Hepatocyte (in vitro differentiated cells): ENCODE measurements at regions not wholly inside any gene's neighbourhood (a gene's known extent, or its start where the extent isn't known, plus 50 kb on each side); places are given as distances from the start of the nearest gene placed in this dataset.

Experiments used
- EZH2phosphoT487 ChIP-seq: fragments of 200-600 bp; sonication (generic); IDR thresholded peaks from one replicate; pipeline ENCODE4 v1.6.1; 2018; ENCODE audit warnings: antibody characterized with exemption, mild to moderate bottlenecking, low read depth, moderate library complexity; ENCODE audit not compliant: unreplicated experiment, severe bottlenecking
- TF ChIP-seq, protein P1 (sequence below): fragments of 200-600 bp; sonication (generic); IDR thresholded peaks from 2 replicates; pipeline ENCODE4 v1.5.1; 2016; ENCODE audit warnings: antibody characterized with exemption, mild to moderate bottlenecking; ENCODE audit not compliant: poor library complexity

DNA sequence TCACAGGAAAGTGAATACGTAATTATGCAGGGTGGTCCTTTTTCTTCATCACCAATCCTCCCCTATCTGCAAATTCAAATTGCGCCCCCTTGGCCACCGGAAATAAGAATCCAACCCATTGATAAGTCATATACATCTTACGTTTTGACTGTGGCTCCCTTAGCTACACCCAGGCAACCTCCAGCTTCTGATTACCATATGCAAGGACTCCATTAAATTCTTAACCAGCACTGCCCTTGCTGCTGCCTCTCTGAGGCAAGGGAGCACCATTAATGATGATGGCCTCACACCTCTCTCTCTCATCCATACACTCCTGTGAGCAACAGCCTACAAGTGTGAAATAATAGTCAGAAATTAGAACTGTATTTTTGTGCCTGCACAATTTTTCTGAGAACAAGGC lies 106.0 kb upstream of the NOCT start:
- TF ChIP-seq, protein P1, sequence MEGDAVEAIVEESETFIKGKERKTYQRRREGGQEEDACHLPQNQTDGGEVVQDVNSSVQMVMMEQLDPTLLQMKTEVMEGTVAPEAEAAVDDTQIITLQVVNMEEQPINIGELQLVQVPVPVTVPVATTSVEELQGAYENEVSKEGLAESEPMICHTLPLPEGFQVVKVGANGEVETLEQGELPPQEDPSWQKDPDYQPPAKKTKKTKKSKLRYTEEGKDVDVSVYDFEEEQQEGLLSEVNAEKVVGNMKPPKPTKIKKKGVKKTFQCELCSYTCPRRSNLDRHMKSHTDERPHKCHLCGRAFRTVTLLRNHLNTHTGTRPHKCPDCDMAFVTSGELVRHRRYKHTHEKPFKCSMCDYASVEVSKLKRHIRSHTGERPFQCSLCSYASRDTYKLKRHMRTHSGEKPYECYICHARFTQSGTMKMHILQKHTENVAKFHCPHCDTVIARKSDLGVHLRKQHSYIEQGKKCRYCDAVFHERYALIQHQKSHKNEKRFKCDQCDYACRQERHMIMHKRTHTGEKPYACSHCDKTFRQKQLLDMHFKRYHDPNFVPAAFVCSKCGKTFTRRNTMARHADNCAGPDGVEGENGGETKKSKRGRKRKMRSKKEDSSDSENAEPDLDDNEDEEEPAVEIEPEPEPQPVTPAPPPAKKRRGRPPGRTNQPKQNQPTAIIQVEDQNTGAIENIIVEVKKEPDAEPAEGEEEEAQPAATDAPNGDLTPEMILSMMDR = no peak
- no peak for TF ChIP-seq EZH2phosphoT487
